ENCODE measurements at regions not wholly inside any gene's neighbourhood (a gene's known extent, or its start where the extent isn't known, plus 50 kb on each side); places are given as distances from the start of the nearest gene placed in this dataset.

- no peaks in the 10 kb centered on the region for H3K4me1 ChIP-seq
- H3K36me3 ChIP-seq = no peaks in the 10 kb centered on the region
- no peak overlapping the region for H3K27ac ChIP-seq
- H3K27me3 ChIP-seq = no peaks in the 10 kb centered on the region
- no peak for DNase-seq
- TF ChIP-seq CTCF (IDR thresholded peaks at IDR 0.05) = no peak
- TF ChIP-seq POLR2A (IDR thresholded peaks at IDR 0.05) = no peak
- no peak overlapping the region for H3K4me3 ChIP-seq
- H3K9me3 ChIP-seq = peaks cover 0 to 7% (median 0%) of the 10 kb centered on the region in 4 donors
These were observed 200.9 kb upstream of the CNTNAP2 start for GRCh38 chr7:145915679-145916078.

GRCh38 chr7:145909991-145910513 lies 206.5 kb upstream of the CNTNAP2 start:
- TF ChIP-seq CTCF (IDR thresholded peaks at IDR 0.05) = no peak
- no peaks in the 10 kb centered on the region for H3K36me3 ChIP-seq
- H3K9me3 ChIP-seq = no peaks in the 10 kb centered on the region
- no peak overlapping the region for H3K4me3 ChIP-seq
- no peak overlapping the region for H3K27ac ChIP-seq
- no peaks in the 10 kb centered on the region for H3K27me3 ChIP-seq
- no peak for DNase-seq
- no peaks in the 10 kb centered on the region for H3K4me1 ChIP-seq

GRCh38 chr7:145903658-145904057 lies 212.9 kb upstream of the CNTNAP2 start:
- DNase-seq = no peak
- Histone ChIP-seq H3K27ac (no peak overlapping the region), H3K4me3 (no peak overlapping the region), H3K4me1 (no peaks in the 10 kb centered on the region), H3K36me3 (no peaks in the 10 kb centered on the region), H3K27me3 (no peaks in the 10 kb centered on the region), H3K9me3 (no peaks in the 10 kb centered on the region)
- TF ChIP-seq POLR2A (IDR thresholded peaks at IDR 0.05) (no peak), CTCF (IDR thresholded peaks at IDR 0.05) (no peak)

- no peaks in the 10 kb centered on the region for H3K36me3 ChIP-seq
- TF ChIP-seq POLR2A (IDR thresholded peaks at IDR 0.05) = no peak
- no peak for TF ChIP-seq CTCF (IDR thresholded peaks at IDR 0.05)
- peaks cover 0 to 2% (median 0%) of the 10 kb centered on the region in 4 donors for H3K9me3 ChIP-seq
- no peak overlapping the region for H3K4me3 ChIP-seq
- DNase-seq = no peak
- H3K27ac ChIP-seq = no peak overlapping the region
- no peaks in the 10 kb centered on the region for H3K27me3 ChIP-seq
- no peaks in the 10 kb centered on the region for H3K4me1 ChIP-seq
These were observed 214.5 kb upstream of the CNTNAP2 start for GRCh38 chr7:145902123-145902522.

GRCh38 chr7:145899938-145900337 lies 216.7 kb upstream of the CNTNAP2 start:
- Histone ChIP-seq H3K4me3 (no peak overlapping the region), H3K4me1 (no peaks in the 10 kb centered on the region), H3K36me3 (no peaks in the 10 kb centered on the region), H3K27ac (no peak overlapping the region), H3K27me3 (no peaks in the 10 kb centered on the region), H3K9me3 (peaks cover 0 to 2% (median 0%) of the 10 kb centered on the region in 4 donors)
- TF ChIP-seq CTCF (IDR thresholded peaks at IDR 0.05) (no peak), POLR2A (IDR thresholded peaks at IDR 0.05) (no peak)
- DNase-seq = no peak

All from Peyer's patch (tissue), 4 donors.